HepG2 (cell line): ENCODE measurements at regions not wholly inside any gene's neighbourhood (a gene's known extent, or its start where the extent isn't known, plus 50 kb on each side); places are given as distances from the start of the nearest gene placed in this dataset.

Experiments used
- FOXA3 ChIP-seq: IDR thresholded peaks from 2 replicates; pipeline ENCODE4 v1.6.1; 2016; ENCODE audit warnings: missing genetic modification reagents, missing compliant biosample characterization
- POLR2A ChIP-seq, 2 experiments: IDR thresholded peaks; 2 replicates each; pipeline ENCODE4 v1.6.1; 2011; ENCODE audit warnings: low read depth in 2 of 2, low read length in 2 of 2, mild to moderate bottlenecking in 1 of 2, moderate library complexity in 1 of 2; ENCODE audit not compliant: insufficient read depth in 1 of 2

DNA sequence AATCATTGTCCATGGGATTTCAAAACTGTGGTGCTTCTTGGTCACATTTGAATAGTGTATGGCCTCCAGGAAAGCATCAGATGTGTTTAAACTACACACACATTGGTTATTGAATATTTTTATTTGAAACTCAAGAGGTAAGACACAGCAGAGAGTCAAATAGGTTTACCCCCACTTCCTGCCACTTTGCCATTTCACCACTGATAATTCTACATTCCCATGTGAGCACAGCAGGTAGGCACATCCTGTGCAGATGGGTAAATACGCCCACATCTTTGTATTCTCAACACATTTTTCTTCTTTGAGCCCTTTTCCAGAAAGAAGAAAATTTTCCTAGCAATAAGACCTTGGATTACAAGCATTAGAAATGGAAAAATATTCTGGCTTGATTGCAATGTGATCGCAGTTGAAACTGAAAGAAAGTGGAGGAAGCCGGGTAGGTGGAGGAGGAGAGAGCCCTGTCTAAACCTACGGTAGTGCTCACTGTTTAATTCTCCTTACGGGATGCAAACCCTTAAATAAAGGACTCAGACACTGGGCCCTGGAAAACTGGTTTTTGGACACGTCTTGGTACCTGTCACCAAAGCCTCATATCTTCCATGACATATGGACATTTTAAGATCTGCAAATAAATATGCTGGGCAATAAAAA is 167.7 kb downstream of the COG6 start:
- no peak for TF ChIP-seq POLR2A (IDR thresholded peaks at IDR 0.05; ENCODE audit: insufficient read depth in 1 of 2, low read depth in 2 of 2, low read length in 2 of 2)
- no peak for TF ChIP-seq FOXA3 (CRISPR knock-in tag)
